ENCODE measurements at regions not wholly inside any gene's neighbourhood (a gene's known extent, or its start where the extent isn't known, plus 50 kb on each side); places are given as distances from the start of the nearest gene placed in this dataset.
"Not testable (repeated sequence)": the region's sequence is repeated elsewhere in the genome, so short reads cannot be mapped to it uniquely, and the experiment has no call there.

- DNase-seq (ENCODE audit: low read depth), result no peak
These were observed 141.6 kb downstream of the ALOX5 start for GRCh38 chr10:45515630-45516029.

- no peak for DNase-seq (ENCODE audit: low read depth)
These were observed 140.6 kb downstream of the ALOX5 start for GRCh38 chr10:45514291-45515270.

- no peak for DNase-seq (ENCODE audit: low read depth)
These were observed 139.5 kb downstream of the ALOX5 start for GRCh38 chr10:45513551-45513950.

DNA sequence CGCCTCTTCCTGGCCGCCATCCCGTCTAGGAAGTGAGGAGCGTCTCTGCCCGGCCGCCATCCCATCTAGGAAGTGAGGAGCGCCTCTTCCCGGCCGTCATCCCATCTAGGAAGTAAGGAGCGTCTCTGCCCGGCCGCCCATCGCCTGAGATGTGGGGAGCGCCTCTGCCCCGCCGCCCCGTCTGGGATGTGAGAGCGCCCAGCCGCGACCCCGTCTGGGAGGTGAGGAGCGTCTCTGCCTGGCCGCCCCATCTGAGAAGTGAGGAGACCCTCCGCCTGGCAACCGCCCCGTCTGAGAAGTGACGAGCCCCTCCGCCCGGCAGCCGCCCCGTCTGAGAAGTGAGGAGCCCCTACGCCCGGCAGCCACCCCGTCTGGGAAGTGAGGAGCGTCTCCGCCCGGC lies 137.9 kb downstream of the ALOX5 start:
- not testable (repeated sequence) for DNase-seq (ENCODE audit: low read depth)

DNA sequence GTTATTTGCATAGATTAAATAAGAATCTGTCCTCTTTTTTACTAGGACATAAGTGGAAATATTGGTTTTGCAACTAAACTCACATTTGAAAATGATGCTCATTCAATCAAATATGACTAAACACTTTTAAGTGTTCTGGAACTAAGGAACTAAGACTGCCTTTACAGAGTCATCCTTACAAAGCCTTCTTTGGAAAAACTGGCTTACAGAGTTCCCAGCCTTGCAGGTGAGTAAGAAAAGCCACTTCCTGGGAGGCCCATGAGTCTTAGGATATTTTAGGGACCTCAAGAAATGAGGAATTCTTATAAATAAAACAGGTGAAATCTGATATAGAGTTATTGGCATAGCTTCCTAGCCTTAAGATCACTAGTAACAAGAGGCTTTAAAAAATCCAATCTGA lies 135.5 kb downstream of the ALOX5 start:
- DNase-seq (ENCODE audit: low read depth), result no peak

DNA sequence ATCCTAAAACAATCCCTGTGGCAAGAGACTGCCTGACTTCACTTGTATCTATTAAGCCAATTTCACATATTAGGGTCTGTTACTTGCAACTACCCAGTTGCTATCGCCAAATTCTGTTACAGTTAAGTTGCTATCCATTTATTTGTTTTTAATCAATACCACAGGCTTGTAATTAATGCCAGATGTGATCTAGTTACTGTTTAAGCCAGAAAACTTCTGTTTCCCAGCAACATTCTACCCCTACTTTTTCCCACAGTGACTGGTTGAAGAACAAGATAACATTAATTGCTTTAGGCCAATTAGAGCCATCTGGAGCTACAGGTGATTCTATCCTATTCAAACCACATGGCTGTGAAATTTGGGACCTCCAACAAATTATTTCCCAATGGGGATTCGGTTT lies 131.3 kb downstream of the ALOX5 start:
- no peak for DNase-seq (ENCODE audit: low read depth)

DNA sequence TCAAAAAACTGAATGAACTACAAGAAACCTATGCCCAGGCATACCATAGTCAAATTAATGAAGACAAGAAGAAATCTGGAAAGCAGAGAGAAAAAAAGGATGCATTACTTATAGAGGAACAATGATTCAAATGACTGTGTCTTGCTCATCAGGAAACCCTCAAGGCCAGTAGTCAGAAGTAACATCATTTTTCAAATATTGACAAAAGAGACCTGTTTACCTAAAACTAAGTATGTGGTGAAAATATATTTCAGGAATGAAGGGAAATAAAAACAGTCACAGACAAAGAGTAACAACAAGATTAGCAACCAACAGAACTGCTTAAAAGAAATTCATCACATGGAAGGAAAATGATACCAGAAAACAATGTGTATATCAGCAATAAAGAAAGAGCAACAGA lies 128.4 kb downstream of the ALOX5 start:
- DNase-seq (ENCODE audit: low read depth), result no peak

- DNase-seq (ENCODE audit: low read depth), result no peak
These were observed 127.8 kb downstream of the ALOX5 start for GRCh38 chr10:45501791-45502190.

- no peak for DNase-seq (ENCODE audit: low read depth)
These were observed 126.8 kb downstream of the ALOX5 start for GRCh38 chr10:45500798-45501197.

DNA sequence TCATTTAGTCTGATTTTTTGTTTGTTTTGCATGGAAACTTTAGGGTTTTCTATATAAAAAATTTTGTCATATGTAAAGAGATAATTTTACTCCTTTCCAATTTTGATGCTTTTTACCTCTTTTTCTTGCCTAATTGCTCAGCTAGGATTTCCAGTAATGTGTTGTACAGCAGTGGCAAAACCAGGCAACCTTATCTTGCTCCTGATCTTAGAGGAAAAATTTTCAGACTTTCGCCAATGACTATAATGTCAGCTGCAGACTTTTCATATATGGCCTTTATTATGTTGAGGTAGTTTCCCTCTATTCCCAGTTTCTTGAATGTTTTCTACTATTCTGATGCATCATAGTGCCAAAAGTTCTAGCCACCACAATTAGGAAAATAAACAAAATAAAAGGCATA lies 126.3 kb downstream of the ALOX5 start:
- no peak for DNase-seq (ENCODE audit: low read depth)

DNA sequence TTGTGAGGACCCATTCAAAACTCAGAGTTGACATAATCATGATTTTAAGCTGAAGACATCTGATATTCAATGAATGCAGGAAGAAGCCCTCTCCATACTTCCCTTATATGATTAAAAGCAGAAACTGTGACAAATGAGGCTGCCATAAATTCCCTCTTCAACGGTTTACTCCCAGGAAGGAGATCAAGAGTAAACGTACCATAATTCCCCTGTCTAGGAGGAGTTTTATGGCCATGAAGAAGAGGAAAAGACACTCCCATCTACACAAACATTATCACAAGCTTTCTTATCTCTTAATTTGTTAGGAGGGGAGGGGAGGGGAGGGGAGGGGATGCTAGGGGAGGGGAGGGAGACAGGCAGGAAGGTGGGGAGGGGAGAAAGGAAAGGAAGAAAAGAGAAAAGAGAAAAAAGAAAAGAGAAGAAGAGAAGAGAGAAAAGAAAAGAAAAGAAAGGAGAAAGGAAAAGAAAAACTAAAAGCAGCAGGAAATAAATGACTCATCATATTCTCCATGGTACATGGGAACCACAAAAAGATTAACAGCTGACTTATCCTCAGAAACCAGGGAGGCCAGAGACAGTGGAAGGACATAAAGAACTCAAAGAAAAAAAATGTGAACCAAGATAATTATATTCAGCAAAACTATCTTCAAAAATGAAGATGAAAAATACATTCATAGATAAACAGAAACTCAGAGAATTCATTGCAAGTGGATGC lies 121.6 kb downstream of the ALOX5 start:
- peak; percentile 9 for DNase-seq (ENCODE audit: low read depth)

All from stromal cell of bone marrow (primary cell).